BJ (cell line): ENCODE measurements at regions not wholly inside any gene's neighbourhood (a gene's known extent, or its start where the extent isn't known, plus 50 kb on each side); places are given as distances from the start of the nearest gene placed in this dataset.

Experiments
- CTCF ChIA-PET: fragments of 350-600 bp; formaldehyde crosslinking; extraction: SDS; loops from one replicate; lab custom pipeline; 2021; ENCODE audit warnings: antibody characterized with exemption, inconsistent platforms; lab: Yijun Ruan, JAX
- POLR2A ChIA-PET: fragments of 300-600 bp; sonication (Branson Sonifier 250); formaldehyde crosslinking; extraction: SDS; loops from one replicate; lab custom pipeline; 2021; ENCODE audit warnings: antibody characterized with exemption; lab: Charles Lee
- DNase-seq: peaks from one replicate; pipeline ENCODE4 v3.0.0-alpha.2; 2011; ENCODE audit warnings: low read depth
- H3K27me3 ChIP-seq: 2 replicates; pipeline ENCODE4 v1.6.0; 2011; ENCODE audit warnings: low read length; ENCODE audit not compliant: control insufficient read depth, insufficient read depth
- H3K36me3 ChIP-seq: 2 replicates; pipeline ENCODE4 v1.5.1; 2011; ENCODE audit warnings: low read length; ENCODE audit not compliant: control insufficient read depth, insufficient read depth
- H3K4me3 ChIP-seq: 2 replicates; pipeline ENCODE4 v1.5.1; 2011; ENCODE audit warnings: low read depth, mild to moderate bottlenecking, control low read depth, low read length
- CTCF ChIP-seq: IDR thresholded peaks from 2 replicates; pipeline ENCODE4 v1.5.1; 2011; ENCODE audit warnings: low read depth, mild to moderate bottlenecking, control low read depth, inconsistent platforms, low read length, moderate library complexity; ENCODE audit not compliant: insufficient read depth

- DNase-seq, result no peak
- Histone ChIP-seq H3K36me3 (no peaks in the 10 kb centered on the region), H3K4me3 (no peak overlapping the region), H3K27me3 (no peaks in the 10 kb centered on the region)
- TF ChIP-seq CTCF, result no peak
- CTCF ChIA-PET, result no interaction called here
- POLR2A ChIA-PET, result no interaction called here
Measured at GRCh38 chr11:100501450-100501849, 185.6 kb upstream of the ARHGAP42 start.

- ChIA-PET CTCF (no interaction called here), POLR2A (no interaction called here)
- Histone ChIP-seq H3K27me3 (no peaks in the 10 kb centered on the region), H3K4me3 (no peak overlapping the region), H3K36me3 (no peaks in the 10 kb centered on the region)
- no peak for DNase-seq
- TF ChIP-seq CTCF, result no peak
Measured at GRCh38 chr11:100512475-100512874, 174.6 kb upstream of the ARHGAP42 start.

GRCh38 chr11:100515087-100515486 lies 172.0 kb upstream of the ARHGAP42 start:
- Histone ChIP-seq H3K27me3 (no peaks in the 10 kb centered on the region), H3K4me3 (no peak overlapping the region), H3K36me3 (no peaks in the 10 kb centered on the region)
- ChIA-PET CTCF (no interaction called here), POLR2A (no interaction called here)
- DNase-seq, result peak; percentile 1
- TF ChIP-seq CTCF, result no peak

DNA sequence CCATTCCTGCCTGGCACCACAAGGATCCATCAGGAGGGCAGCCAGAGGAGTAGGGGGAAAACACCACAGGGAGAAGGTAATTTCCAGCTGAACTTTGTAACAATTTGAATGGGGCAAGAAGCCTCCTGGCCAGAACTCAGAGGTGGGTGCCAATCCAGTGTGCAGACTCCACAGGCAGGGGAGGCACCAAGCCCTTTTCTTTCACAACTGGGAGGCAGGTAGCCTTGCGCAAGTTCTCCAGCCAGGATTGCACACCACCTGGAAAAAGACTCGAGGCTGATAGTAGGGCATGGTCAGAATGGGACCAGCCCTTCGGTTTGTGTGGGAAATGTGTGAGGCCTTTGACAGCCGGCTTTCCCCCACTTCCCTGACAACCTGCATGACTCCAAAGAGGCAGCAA lies 161.9 kb upstream of the ARHGAP42 start:
- ChIA-PET CTCF (no interaction called here), POLR2A (no interaction called here)
- no peak for TF ChIP-seq CTCF
- Histone ChIP-seq H3K36me3 (no peaks in the 10 kb centered on the region), H3K4me3 (no peak overlapping the region), H3K27me3 (no peaks in the 10 kb centered on the region)
- no peak for DNase-seq

GRCh38 chr11:100525635-100526034 lies 161.5 kb upstream of the ARHGAP42 start:
- no peaks in the 10 kb centered on the region for H3K27me3 ChIP-seq
- POLR2A ChIA-PET, result no interaction called here
- TF ChIP-seq CTCF, result no peak
- DNase-seq, result no peak
- no peaks in the 10 kb centered on the region for H3K36me3 ChIP-seq
- CTCF ChIA-PET, result interaction anchor here (0.8 kb wide), 1 partner anchor 10 kb away, joined by 3 read pairs; no protein-coding TSS in a partner anchor
- H3K4me3 ChIP-seq, result no peak overlapping the region
